IMR-90 (cell line): ENCODE measurements at regions not wholly inside any gene's neighbourhood (a gene's known extent, or its start where the extent isn't known, plus 50 kb on each side); places are given as distances from the start of the nearest gene placed in this dataset.

Experiments used
- ATAC-seq: fragments of 200-7000 bp; cut with Tn5 transposase; 2 replicates; pipeline ENCODE4 v1.9.1; 2020; ENCODE audit warnings: low read depth, mild to moderate bottlenecking, moderate library complexity
- BruUV-seq: library from RNA; stranded (reverse); fragments of 400-500 nt; replicated peaks from 2 replicates; lab custom pipeline; 2021; lab: Mats Ljungman, UMichigan
- CTCF ChIA-PET: fragments of 300-600 bp; formaldehyde crosslinking; extraction: SDS; loops from one replicate; lab custom pipeline; 2021; ENCODE audit warnings: antibody characterized with exemption; lab: Yijun Ruan, JAX
- POLR2A ChIA-PET: fragments of 300-600 bp; sonication (Branson Sonifier 250); formaldehyde crosslinking; loops from one replicate; lab custom pipeline; 2022; ENCODE audit warnings: antibody characterized with exemption; ENCODE audit not compliant: unreplicated experiment; lab: Charles Lee
- DNase-seq: peaks from one replicate; pipeline ENCODE4 v3.0.0; 2013
- H2AFZ ChIP-seq: replicated peaks from 2 replicates; pipeline ENCODE3; 2013; ENCODE audit warnings: low read length, mild to moderate bottlenecking; ENCODE audit not compliant: poor library complexity
- H2AK5ac ChIP-seq: 2 replicates; pipeline ENCODE4 v1.6.1; 2013; ENCODE audit warnings: low read depth, low read length, inconsistent platforms
- H2AK9ac ChIP-seq: replicated peaks from 2 replicates; pipeline ENCODE3; 2013; ENCODE audit warnings: mild to moderate bottlenecking, low read depth, low read length, moderate library complexity; ENCODE audit not compliant: poor library complexity
- H2BK120ac ChIP-seq: 2 replicates; pipeline ENCODE4 v1.6.1; 2013; ENCODE audit warnings: low read depth, low read length, inconsistent platforms
- H2BK15ac ChIP-seq: 3 replicates; pipeline ENCODE4 v1.6.1; 2013; ENCODE audit warnings: low read depth, low read length, inconsistent platforms
- H2BK20ac ChIP-seq: 2 replicates; pipeline ENCODE4 v1.6.1; 2013; ENCODE audit warnings: low read depth, mild to moderate bottlenecking, inconsistent platforms, low read length, moderate library complexity
- H2BK5ac ChIP-seq: 2 replicates; pipeline ENCODE4 v1.6.1; 2013; ENCODE audit warnings: mild to moderate bottlenecking, low read depth, low read length, inconsistent platforms; ENCODE audit not compliant: poor library complexity, severe bottlenecking
- H3K14ac ChIP-seq: replicated peaks from 2 replicates; pipeline ENCODE4 v1.6.1; 2013; ENCODE audit warnings: low read depth, low read length, inconsistent platforms
- H3K18ac ChIP-seq: 2 replicates; pipeline ENCODE4 v1.6.1; 2013; ENCODE audit warnings: low read depth, low read length, control low read depth
- H3K23ac ChIP-seq: 2 replicates; pipeline ENCODE4 v1.6.1; 2013; ENCODE audit warnings: low read depth, low read length, inconsistent platforms
- H3K27ac ChIP-seq: 2 replicates; pipeline ENCODE4 v1.5.1; 2013; ENCODE audit warnings: mild to moderate bottlenecking, control low read depth, low read length; ENCODE audit not compliant: insufficient read depth
- H3K27me3 ChIP-seq: 2 replicates; pipeline ENCODE4 v1.6.1; 2013; ENCODE audit warnings: low read length; ENCODE audit not compliant: control insufficient read depth, insufficient read depth
- H3K36me3 ChIP-seq: 2 replicates; pipeline ENCODE4 v1.6.1; 2013; ENCODE audit warnings: low read length, mixed read lengths; ENCODE audit not compliant: control insufficient read depth, insufficient read depth
- H3K4ac ChIP-seq: 2 replicates; pipeline ENCODE4 v1.6.1; 2013; ENCODE audit warnings: low read depth, low read length, inconsistent platforms
- H3K4me1 ChIP-seq: 2 replicates; pipeline ENCODE4 v1.6.1; 2013; ENCODE audit warnings: low read length, mixed read lengths; ENCODE audit not compliant: control insufficient read depth, insufficient read depth
- H3K4me2 ChIP-seq: 2 replicates; pipeline ENCODE4 v1.6.1; 2013; ENCODE audit warnings: low read depth, mild to moderate bottlenecking, control low read depth, low read length, moderate library complexity
- H3K4me3 ChIP-seq: 2 replicates; pipeline ENCODE4 v1.5.1; 2013; ENCODE audit warnings: low read depth, mild to moderate bottlenecking, control low read depth, low read length, moderate library complexity; ENCODE audit not compliant: insufficient read depth
- H3K56ac ChIP-seq: 2 replicates; pipeline ENCODE4 v1.6.1; 2013; ENCODE audit warnings: low read length, inconsistent platforms; ENCODE audit not compliant: insufficient read depth; ENCODE audit errors: extremely low read depth
- H3K79me1 ChIP-seq, 2 experiments: 2 replicates each; pipeline ENCODE4 v1.6.1; 2013; ENCODE audit warnings: low read length in 2 of 2, inconsistent platforms in 1 of 2, low read depth in 1 of 2
- H3K9ac ChIP-seq: 2 replicates; pipeline ENCODE4 v1.6.1; 2013; ENCODE audit warnings: low read depth, low read length, control low read depth
- H3K9me1 ChIP-seq: 2 replicates; pipeline ENCODE4 v1.6.1; 2013; ENCODE audit warnings: low read length, inconsistent platforms; ENCODE audit not compliant: insufficient read depth
- H3K9me3 ChIP-seq: 2 replicates; pipeline ENCODE4 v1.6.1; 2013; ENCODE audit warnings: low read length; ENCODE audit not compliant: control insufficient read depth, insufficient read depth
- H4K20me1 ChIP-seq: 2 replicates; pipeline ENCODE4 v1.6.1; 2013; ENCODE audit warnings: low read length, inconsistent platforms; ENCODE audit not compliant: insufficient read depth
- H4K5ac ChIP-seq: 2 replicates; pipeline ENCODE4 v1.6.1; 2013; ENCODE audit warnings: mild to moderate bottlenecking, low read depth, low read length, control low read depth
- H4K8ac ChIP-seq, 2 experiments: 2 replicates each; pipeline ENCODE4 v1.6.1; 2013; ENCODE audit warnings: low read depth in 2 of 2, low read length in 2 of 2, control low read depth in 1 of 2, inconsistent platforms in 1 of 2
- H4K91ac ChIP-seq: 2 replicates; pipeline ENCODE4 v1.6.1; 2013; ENCODE audit warnings: low read depth, low read length, inconsistent platforms; ENCODE audit not compliant: insufficient read depth
- POLR2A ChIP-seq: IDR thresholded peaks from 2 replicates; pipeline ENCODE4 v1.6.1; 2012; ENCODE audit warnings: mild to moderate bottlenecking, low read depth, low read length
- WGBS, 2 experiments: methylation state at CpG; one replicate each; pipeline versions ENCODE4 v1.1.5 to v1.1.7; 2013; ENCODE audit warnings: missing lambda C conversion rate in 2 of 2; ENCODE audit not compliant: insufficient read length in 1 of 2; ENCODE audit errors: extremely low coverage in 2 of 2; 5-methylcytosine and 5-hydroxymethylcytosine counted together
- dilution Hi-C: fragments of 300-500 bp; cut with HindIII; formaldehyde crosslinking; loops from one replicate; pipeline ENCODE4 v1.14.3; 2018; ENCODE audit warnings: low sequenced_read_pairs; ENCODE audit not compliant: unreplicated experiment
- in situ Hi-C: fragments of 300-500 bp; cut with MboI; formaldehyde crosslinking; loops from 3 replicates; pipeline ENCODE4 v1.14.3; 2019; ENCODE audit warnings: low sequenced_read_pairs, inconsistent platforms, mixed read lengths
- intact Hi-C: fragments of 100-400 bp; cut with micrococcal nuclease; formaldehyde crosslinking; loops from 2 replicates; pipeline ENCODE4 v1.10.0; 2022

GRCh38 chr20:6626805-6627204 is 140.7 kb upstream of the BMP2 start:
- Histone ChIP-seq H2BK5ac (no peak overlapping the region), H3K9me3 (no peaks in the 10 kb centered on the region)
- 27% methylated on average over 2 of the region's 5 CpGs; no CpG with 5 or more reads in 1 of the 2 experiments for WGBS, 2 experiments

More at GRCh38 chr20:6626805-6627204, 140.7 kb upstream of the BMP2 start:
- Histone ChIP-seq H4K5ac (no peak overlapping the region), H2BK15ac (no peak overlapping the region), H3K36me3 (no peaks in the 10 kb centered on the region), H3K4ac (no peak overlapping the region), H3K4me2 (no peak overlapping the region), H3K56ac (no peak overlapping the region), H3K9me1 (no peaks in the 10 kb centered on the region), H2AK9ac (no peak overlapping the region), H3K27me3 (peaks cover 9% of the 10 kb centered on the region), H4K8ac (no peak overlapping the region), H2BK20ac (no peak overlapping the region), H3K9ac (no peak overlapping the region), H2AK5ac (no peak overlapping the region), H3K79me1 (no peaks in the 10 kb centered on the region), H3K4me1 (no peaks in the 10 kb centered on the region), H3K23ac (no peak overlapping the region), H3K27ac (no peak overlapping the region), H2BK120ac (no peak overlapping the region), H4K91ac (no peak overlapping the region), H3K18ac (no peak overlapping the region), H4K20me1 (no peaks in the 10 kb centered on the region), H3K14ac (no peak overlapping the region), H3K4me3 (no peak overlapping the region), H2AFZ (no peak overlapping the region)
- DNase-seq (no peak), ATAC-seq (no peak)
- ChIA-PET POLR2A (no interaction called here), CTCF (no interaction called here)
- BruUV-seq = no TSS peak
- intact Hi-C loops (no loop called here), in situ Hi-C loops (no loop called here), dilution Hi-C loops (no loop called here)
- TF ChIP-seq POLR2A = no peak
